ENCODE measurements at regions not wholly inside any gene's neighbourhood (a gene's known extent, or its start where the extent isn't known, plus 50 kb on each side); places are given as distances from the start of the nearest gene placed in this dataset.

DNA sequence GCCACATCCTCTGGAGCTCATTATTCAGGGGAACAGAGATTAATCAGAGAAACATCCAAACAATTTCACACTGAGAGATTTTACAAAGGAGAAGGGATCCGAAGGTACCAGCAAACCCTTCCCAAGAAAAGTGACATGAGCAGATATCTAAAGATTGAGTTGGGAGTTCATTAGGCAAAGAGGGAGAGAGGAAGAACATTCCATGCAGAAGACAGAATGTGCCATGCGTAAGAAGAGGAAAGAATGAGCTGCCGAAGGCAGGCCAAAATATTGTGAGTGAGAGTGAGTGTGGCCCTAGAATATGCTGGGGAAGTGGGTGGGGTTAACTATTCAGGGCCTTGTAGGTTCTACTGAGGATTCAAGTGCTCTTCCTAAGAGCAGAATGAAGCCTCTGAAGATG lies 50.0 kb upstream of the LYVE1 start:
- DNase-seq = no peak
